ENCODE measurements at regions not wholly inside any gene's neighbourhood (a gene's known extent, or its start where the extent isn't known, plus 50 kb on each side); places are given as distances from the start of the nearest gene placed in this dataset.

GRCh38 chr20:60652615-60653014 is 599.4 kb upstream of the CDH4 start:
- no peak for DNase-seq

- no peak for DNase-seq
Observed at GRCh38 chr20:60653111-60653845, 598.8 kb upstream of the CDH4 start.

GRCh38 chr20:60658681-60659080 is 593.4 kb upstream of the CDH4 start:
- no peak for DNase-seq

DNA sequence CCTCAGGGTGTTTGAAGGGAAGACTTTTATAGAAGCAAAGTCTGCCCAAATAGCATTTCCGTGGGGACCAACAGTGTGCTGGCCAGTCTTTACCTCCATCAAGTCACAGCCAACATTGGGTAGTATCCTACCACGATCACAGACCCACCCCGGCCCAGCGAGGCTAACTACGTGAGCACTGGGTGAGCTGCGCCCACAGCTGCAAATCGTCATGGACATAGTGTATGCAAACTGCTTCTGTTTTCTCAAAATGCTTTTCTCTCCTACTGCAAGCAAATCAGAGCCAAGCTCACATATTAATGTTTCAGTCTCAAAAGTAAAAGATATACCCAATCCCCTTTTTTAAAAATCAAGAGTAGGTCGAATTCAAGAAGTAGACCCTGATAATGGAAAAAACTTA is 592.8 kb upstream of the CDH4 start:
- DNase-seq: no peak

- DNase-seq: no peak
Observed at GRCh38 chr20:60662307-60662706, 589.8 kb upstream of the CDH4 start.

DNA sequence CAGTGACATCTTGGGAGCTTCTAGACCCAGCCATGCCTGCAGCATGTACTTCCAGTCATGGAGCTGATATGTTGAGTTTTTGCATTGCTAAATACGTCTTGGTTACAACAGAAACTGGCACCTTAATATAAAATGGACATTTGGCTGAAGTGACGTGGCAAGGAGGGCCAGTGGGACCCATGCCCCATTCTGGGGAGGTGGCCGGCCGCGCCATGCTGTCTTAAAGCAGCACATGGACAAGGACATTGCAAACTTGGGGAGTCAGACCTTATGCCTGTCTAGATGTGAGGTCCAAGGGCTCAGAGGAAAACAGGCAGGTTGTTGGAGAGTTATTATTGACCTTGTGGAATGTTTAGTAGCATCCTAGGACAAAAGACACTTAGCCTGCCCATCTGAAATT is 588.0 kb upstream of the CDH4 start:
- DNase-seq: no peak

DNA sequence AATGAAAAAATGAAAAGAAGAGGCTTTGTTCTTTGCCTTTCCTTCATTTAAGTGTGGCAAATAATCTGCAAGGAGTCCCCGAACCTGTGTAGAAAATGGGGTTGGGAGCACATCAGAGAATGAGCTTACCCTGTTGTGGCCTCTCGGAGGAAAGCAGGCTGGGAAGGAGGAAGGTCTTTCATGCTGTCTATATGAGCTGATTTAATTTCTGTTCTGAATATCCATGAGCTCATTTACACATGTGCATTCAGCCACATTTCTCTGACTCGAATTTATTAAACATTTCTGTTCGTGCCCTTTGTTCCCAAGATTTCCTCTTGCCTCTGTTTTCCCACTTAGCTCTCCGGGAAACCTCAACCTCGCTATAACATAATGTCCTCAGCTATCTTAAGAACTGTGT is 584.4 kb upstream of the CDH4 start:
- no peak for DNase-seq

DNA sequence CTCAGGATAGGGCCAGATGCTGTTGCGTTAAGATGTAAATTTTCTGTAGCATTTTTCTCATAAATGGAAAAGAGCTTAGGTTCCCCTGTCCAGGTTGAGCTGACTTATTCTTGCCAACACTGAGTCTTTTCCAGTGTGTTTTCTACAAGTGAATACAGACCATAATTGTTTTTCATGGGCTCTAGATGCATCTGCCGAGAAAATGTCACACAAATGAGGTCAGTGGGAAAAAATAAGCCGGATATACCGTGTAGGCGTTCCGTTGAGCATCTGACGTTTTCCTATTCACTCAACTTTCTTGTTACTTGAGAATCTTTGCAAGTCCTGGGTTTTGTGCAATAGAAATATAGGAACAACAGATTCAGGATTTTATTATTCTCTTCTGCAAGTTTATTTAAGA is 582.9 kb upstream of the CDH4 start:
- no peak for DNase-seq

DNA sequence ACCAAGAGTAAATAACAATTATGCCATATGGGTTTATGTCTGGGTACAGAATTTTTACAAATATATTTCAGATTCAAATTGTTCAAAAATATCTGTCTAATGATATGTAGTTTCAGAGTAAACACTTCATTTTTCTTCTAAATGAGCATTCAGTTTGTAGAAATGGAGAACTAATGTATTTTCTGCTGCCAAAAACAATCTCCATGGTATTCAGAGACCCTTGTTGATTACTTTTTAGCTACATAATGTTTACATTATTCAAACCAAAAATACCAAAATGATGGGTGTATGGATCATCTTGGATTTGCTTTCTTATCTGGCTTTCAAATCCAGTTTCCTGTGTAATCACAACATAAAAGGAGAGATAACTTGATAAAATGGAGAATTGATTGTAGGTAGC is 576.0 kb upstream of the CDH4 start:
- DNase-seq: no peak

DNA sequence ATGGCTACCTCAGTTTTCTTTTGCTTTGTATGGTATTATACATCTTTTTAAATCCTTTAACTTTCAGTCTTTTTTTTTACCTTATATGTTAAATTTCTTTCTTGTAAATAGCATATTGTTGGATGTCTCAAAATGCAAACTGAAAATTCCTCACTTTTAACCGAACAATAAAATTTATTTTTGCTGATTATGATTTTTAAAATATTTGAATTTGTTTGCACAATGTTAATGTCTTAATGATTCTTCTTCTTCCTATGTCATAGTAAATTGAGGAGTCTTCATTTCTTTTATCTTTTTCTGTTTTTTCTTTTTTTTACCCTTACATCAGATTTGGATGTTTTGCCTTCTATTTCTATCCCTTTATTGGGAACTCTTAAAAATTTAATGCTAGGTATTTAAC is 574.2 kb upstream of the CDH4 start:
- no peak for DNase-seq

DNA sequence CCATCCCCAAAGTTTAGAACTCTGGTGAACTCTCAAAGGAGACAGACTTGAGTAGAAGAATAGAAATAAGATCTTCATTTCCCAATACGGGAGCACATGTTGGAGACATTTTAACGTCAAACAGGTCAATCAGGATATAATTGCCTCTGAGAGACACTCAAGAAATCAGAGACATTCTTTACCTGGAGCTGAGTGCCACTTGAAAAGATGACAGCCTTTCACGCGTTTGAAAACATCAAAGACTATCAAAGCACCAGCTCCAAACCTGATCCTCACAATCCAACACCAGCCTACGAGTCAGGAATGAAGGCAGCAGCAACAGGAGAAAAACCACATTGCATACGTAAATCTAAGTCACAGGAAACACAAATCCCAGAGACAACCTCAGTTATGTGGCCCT is 571.5 kb upstream of the CDH4 start:
- no peak for DNase-seq

DNA sequence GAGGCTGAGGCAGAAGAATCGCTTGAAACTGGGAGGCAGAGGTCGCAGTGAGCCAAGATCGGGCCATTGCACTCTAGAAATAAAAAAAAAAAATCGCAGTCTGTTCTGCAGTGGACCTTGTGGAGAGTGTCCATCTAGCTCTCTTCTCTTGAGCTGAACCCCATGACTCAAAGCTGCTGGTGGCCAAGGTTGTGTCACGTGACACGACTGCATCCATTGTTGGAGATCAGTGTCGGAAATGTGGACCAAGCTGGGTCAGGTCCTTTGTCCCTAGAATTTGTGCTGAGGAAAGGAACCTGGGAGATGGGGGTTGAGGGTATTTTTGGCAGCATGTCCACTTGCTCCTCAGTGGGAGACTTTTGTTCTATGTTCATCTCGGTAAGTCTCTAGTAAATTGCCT is 564.8 kb upstream of the CDH4 start:
- DNase-seq: no peak

GRCh38 chr20:60690771-60691170 is 561.3 kb upstream of the CDH4 start:
- DNase-seq: no peak

- no peak for DNase-seq
Observed at GRCh38 chr20:60691966-60692615, 560.0 kb upstream of the CDH4 start.

DNA sequence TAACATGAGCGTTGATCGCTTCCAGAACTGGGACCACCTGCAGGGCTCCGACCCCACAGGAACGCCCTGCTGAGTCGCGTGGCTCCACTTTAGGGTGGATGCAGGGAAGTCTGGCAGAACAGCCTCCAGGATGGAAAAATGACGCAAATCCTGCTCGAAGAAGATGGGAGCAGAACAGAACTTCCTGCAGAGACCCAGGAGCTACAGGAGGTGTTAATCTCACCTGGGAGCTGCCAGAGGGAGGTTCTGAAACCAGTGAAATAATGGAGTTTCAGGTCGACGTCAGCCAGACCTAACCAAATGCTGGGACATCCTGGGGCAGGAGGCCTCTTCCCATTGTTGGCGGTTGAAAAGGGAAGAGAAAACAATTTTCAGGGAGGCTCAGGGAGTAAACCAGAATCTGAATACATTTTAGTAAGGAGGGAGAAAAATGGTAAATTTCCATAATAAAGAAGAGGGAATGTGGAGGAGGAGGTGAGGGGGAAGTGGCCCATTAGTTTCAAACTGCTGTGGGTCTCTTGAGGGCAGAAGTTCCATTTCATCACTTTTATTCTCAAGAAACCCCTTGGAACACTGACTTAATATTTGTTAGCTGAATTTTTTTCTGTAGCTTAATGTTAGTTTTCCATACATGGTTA is 558.4 kb upstream of the CDH4 start:
- no peak for DNase-seq

DNA sequence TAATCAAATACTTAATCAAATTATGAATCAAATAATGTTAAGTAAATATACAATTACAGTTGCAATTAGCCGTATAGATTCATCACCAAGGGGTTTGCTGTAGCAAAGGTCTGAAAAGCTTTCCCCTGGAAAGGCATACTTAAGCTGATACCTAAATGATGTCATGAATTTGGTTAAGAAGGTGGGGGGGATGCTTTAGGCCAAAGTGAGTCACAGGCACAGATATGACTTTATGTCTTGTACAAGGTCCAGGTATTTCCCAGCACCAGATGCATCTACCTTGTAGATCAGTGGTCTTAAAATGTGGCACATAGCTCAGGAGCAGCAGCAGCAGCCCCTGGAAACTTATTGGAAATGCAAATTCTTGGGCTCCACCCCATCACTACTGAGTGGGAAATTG is 557.3 kb upstream of the CDH4 start:
- DNase-seq: no peak

GRCh38 chr20:60695226-60696000 is 556.6 kb upstream of the CDH4 start:
- DNase-seq: no peak

DNA sequence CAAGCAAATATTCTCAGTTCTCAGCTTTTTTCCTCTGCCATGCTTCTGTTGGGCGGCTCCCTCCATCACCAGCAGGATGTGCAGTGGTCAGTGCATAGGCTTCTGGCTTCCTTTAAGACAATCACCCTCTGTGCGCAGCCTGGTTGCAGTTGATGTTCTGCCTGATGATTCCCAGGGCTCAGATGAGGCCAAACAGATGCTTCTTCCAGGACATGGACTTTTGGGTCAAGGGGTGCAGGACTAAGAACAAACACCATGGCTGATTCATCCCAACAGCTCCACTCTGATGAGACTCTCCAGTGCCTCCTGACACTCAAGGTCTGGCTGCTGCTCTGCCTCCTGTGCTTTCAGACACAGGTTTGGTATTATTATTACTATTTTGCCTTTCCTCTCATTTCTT is 554.8 kb upstream of the CDH4 start:
- DNase-seq: no peak

- no peak for DNase-seq
Observed at GRCh38 chr20:60700728-60701127, 551.3 kb upstream of the CDH4 start.

- no peak for DNase-seq
Observed at GRCh38 chr20:60704147-60704546, 547.9 kb upstream of the CDH4 start.

DNA sequence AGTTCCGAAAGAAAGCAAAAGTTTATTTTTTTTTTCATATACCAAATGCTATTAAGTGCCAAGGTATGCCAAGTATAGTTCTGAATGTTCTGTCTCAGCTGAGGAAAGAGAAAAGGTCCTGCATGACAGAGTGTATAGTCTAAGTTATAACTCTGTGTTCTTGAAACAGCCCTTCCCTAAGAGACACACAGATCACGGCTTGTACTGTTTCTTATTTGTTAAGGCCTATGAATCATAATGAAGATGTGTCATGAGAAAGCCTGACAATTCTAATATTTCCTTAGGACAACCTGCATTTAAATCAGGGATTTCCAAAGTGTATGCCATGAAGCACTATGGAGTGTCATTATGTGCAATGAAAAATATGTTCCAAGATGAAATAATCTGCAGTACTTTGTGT is 538.7 kb upstream of the CDH4 start:
- DNase-seq: no peak

- no peak for DNase-seq
Observed at GRCh38 chr20:60715172-60715571, 536.9 kb upstream of the CDH4 start.

DNA sequence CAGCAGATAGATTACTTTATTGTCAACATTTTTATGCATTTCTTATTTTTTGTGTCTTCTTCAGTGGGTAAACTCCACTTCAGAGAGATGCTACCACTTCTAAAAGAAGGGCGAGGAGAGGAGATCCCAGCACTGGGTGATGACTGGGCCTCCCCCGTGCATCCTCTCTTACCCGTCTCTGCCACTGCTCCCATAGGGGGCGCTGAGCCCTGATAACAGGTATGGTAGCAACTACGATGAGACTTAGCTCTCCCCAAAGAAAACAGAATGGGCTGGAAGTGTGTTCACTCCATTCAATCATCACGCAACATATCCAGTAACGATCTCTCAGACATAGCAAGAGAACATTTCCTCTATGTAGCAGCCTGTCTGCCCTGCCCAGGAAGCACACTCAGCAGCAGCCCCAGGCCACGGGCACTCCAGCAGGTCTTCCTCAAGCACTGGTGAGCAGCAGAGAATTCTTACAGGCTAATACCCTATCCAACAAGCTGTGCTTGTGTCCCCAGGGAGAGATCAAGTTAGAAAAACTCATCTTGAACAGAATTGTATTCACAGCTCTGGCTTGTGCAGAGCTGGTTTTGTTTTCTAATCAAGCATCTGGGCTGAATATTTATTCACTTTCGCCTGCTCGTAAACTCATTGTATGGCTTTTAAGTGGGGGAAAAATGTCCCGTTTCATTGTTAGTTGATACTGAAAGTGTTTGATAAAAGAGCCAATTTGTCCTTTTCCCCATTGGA is 533.1 kb upstream of the CDH4 start:
- DNase-seq: no peak

Data from CD4-positive, alpha-beta T cell treated with Interleukin-21 for 1 hour (primary cell).